Muscle of back (tissue), 3 donors: ENCODE measurements at regions not wholly inside any gene's neighbourhood (a gene's known extent, or its start where the extent isn't known, plus 50 kb on each side); places are given as distances from the start of the nearest gene placed in this dataset.
"Not testable (repeated sequence)": the region's sequence is repeated elsewhere in the genome, so short reads cannot be mapped to it uniquely, and the experiment has no call there.

Source experiments
- DNase-seq, 3 donors: peaks; one replicate each; pipeline versions ENCODE4 v3.0.0 to v3.0.0-alpha.2; 2013

GRCh38 chr1:232139444-232139843, 490.5 kb downstream of the SIPA1L2 start:
- DNase-seq = no peak

- DNase-seq = no peak
Measured at GRCh38 chr1:232138044-232138443, 491.9 kb downstream of the SIPA1L2 start.

GRCh38 chr1:232137066-232137465, 492.9 kb downstream of the SIPA1L2 start:
- DNase-seq = no peak

- no peak for DNase-seq
Measured at GRCh38 chr1:232136136-232136535, 493.8 kb downstream of the SIPA1L2 start.

- no peak for DNase-seq
Measured at GRCh38 chr1:232134365-232134764, 495.6 kb downstream of the SIPA1L2 start.

GRCh38 chr1:232132572-232132971, 497.4 kb downstream of the SIPA1L2 start:
- DNase-seq = no peak

- no peak for DNase-seq
Measured at GRCh38 chr1:232131715-232132391, 498.1 kb downstream of the SIPA1L2 start.

GRCh38 chr1:232130815-232131480, 499.0 kb downstream of the SIPA1L2 start:
- DNase-seq = no peak

GRCh38 chr1:232127190-232127589, 500.6 kb downstream of the DISC1 start:
- peak in 1 of 3 donors; percentile 66 for DNase-seq

GRCh38 chr1:232123775-232124659, 497.4 kb downstream of the DISC1 start:
- DNase-seq = no peak

- DNase-seq = not testable (repeated sequence)
Measured at GRCh38 chr1:232117903-232118302, 491.3 kb downstream of the DISC1 start.

- DNase-seq = no peak
Measured at GRCh38 chr1:232114985-232115384, 488.4 kb downstream of the DISC1 start.

- peak in 2 of 3 donors; percentile 22 to 36 for DNase-seq
Measured at GRCh38 chr1:232112076-232112475, 485.5 kb downstream of the DISC1 start.

- DNase-seq = peak in 1 of 3 donors; percentile 20
Measured at GRCh38 chr1:232111611-232112010, 485.0 kb downstream of the DISC1 start.

- DNase-seq = peak in 2 of 3 donors; percentile 57 to 85
Measured at GRCh38 chr1:232110281-232111090, 483.9 kb downstream of the DISC1 start.

GRCh38 chr1:232109391-232109790, 482.8 kb downstream of the DISC1 start:
- DNase-seq = no peak

- no peak for DNase-seq
Measured at GRCh38 chr1:232108598-232108997, 482.0 kb downstream of the DISC1 start.

GRCh38 chr1:232106415-232106814, 479.8 kb downstream of the DISC1 start:
- DNase-seq = no peak

GRCh38 chr1:232105561-232105960, 479.0 kb downstream of the DISC1 start:
- DNase-seq = no peak

- peak; percentile 26 to 68 (median 37) for DNase-seq
Measured at GRCh38 chr1:232101231-232101630, 474.6 kb downstream of the DISC1 start.

- no peak for DNase-seq
Measured at GRCh38 chr1:232096751-232097150, 470.2 kb downstream of the DISC1 start.
